HG03066 (cell line): ENCODE measurements at regions not wholly inside any gene's neighbourhood (a gene's known extent, or its start where the extent isn't known, plus 50 kb on each side); places are given as distances from the start of the nearest gene placed in this dataset.
A peak's percentile ranks its signal among the peaks of the same experiment; 100 is the strongest.
"Not testable (repeated sequence)": the region's sequence is repeated elsewhere in the genome, so short reads cannot be mapped to it uniquely, and the experiment has no call there.

Experiments used
- ATAC-seq: cut with Tn5 transposase; IDR thresholded peaks from one replicate; pipeline ENCODE4 v1.9.1; 2021; ENCODE audit warnings: low read depth; ENCODE audit not compliant: unreplicated experiment

DNA sequence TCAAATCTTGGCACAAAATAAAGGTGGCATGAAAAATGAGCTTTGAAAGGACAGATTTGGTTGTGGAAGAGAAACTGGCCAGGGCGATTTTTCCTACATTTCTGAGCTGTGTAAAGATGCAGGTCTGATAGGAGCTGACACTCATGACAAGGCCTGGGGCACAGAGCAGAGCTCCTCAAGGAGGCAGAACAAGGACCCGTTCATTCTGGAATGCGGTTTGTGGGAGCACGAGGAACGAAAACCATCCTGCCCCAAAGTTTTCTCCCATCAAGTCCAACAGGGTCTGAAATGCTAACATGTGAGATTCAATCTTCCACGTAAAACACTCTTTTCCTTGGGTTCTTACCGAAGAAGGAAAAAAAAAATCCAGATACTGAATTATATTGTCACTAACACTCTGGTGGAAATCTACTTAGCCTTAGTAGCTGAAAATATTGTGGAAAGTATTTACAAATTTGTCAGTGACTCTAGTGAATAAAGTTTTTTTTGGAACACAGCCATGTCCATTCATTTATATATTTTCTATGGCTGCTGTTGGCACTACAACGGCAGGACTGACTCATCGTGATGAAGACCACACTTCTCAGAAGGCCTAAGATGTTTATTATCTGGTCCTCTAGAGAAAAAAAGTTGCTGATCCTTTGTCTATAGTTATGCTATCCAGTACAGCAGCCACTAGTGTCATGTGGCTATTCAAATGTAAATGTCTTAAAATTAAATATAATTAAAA, 215.7 kb downstream of the BAMBI start:
- no peak for ATAC-seq

DNA sequence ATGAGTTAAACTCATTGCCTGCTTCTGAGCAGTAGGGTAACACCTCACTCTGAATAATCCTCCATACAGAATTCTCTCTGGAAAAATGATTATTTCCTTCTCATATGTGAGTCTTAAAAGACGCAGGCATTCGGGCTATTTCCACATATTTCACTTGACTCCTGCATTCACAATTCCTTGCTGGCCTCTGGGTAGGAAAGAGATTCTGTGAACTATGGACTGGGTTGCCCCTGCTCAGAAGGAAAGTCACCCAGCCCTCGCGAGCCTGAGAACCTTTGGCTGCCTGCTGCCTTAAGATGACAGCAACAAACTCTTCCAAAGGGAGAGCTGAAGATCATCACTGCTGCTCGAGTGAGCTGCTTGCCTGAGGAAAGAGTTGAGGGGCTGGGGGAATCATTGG, 216.8 kb downstream of the BAMBI start:
- no peak for ATAC-seq

DNA sequence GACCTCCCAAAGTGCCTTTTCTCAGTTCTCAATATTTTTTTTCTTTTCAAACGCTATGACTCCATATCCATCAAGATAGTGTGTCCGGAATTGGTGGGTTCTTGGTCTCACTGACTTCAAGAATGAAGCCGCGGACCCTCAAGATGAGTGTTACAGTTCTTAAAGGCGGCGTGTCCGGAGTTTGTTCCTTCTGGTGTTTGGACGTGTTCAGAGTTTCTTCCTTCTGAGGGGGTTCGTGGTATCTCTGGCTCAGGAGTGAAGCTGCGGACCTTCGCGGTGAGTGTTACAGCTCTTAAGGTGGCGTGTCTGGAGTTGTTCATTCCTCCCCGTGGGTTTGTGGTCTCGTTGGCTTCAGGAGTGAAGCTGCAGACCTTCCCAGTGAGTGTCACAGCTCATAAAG, 218.3 kb downstream of the BAMBI start:
- ATAC-seq, result not testable (repeated sequence)

DNA sequence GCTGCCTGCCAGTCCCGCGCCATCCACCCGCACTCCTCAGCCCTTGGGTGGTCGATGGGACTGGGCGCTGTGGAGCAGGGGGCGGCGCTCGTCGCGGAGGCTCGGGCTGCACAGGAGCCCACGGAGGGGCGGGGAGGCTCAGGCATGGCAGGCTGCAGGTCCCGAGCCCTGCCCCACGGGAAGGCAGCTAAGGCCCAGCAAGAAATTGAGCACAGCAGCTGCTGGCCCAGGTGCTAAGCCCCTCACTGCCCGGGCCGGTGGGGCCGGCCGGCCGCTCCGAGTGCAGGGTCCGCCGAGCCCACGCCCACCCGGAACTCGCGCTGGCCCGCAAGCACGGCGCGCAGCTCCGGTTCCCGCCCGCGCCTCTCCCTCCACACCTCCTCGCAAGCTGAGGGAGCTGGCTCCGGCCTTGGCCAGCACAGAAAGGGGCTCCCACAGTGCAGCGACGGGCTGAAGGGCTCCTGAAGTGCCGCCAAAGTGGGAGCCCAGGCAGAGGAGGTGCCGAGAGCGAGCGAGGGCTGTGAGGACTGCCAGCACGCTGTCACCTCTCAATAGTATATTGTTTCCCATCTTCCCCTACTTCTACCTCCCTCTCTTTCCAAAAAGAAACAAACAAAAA, 219.6 kb downstream of the BAMBI start:
- not testable (repeated sequence) for ATAC-seq

DNA sequence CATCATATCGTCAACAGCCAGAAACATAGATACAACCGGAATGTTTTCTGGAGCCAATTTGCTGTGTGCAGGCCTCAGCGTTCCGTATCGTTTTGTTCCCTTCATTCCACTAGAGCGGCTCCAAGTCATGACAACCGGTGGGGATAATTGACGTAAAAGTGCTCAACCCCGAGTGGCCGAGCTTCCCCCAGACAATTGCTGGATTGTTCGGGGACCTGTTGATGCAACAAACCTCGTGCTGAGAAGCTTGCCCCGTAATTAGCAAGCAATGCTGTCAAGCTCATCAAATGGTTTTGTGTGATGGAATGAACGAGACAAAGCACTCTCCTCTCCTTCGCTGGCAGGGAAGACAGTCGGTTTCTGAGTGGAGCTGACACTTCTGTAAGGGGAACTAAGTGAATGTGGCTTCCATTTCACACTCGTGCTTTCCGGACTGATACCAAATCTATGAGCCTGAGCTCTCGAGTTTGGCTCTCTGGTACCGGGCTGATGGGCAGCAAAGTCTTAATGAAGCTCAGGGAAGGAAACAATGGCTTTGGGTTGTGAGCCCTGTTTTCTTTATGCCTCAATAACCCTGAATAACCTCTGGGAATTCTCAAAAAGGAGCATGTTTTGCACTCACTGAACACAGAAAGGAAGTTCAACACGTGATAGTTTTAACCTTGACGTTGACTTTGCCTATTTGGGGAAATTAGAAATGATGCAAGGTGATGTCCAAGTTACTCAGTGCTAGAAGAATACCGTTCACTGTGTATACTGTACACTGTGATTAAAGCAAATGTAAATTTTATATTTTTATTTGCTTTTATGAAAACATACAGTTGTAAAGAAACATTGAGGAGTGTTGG, 220.5 kb downstream of the BAMBI start:
- no peak for ATAC-seq

DNA sequence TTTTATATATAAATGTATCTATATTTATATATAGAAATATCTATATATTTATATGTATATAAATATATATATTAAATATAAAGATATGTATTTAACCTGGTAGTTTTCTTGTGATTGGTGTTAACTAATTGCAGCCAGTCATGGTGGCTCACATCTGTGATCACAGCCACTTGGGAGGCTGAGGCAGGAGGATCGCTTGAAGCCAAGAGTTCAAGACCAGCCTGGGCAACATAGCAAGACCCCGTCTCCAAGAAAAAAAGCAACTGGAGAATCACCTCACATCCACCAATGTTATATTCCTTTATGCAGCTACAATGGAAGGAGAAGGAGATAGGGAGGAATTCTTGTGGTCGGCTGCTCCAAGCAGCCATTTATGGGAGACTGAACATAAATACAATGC, 224.9 kb downstream of the BAMBI start:
- ATAC-seq, result no peak

DNA sequence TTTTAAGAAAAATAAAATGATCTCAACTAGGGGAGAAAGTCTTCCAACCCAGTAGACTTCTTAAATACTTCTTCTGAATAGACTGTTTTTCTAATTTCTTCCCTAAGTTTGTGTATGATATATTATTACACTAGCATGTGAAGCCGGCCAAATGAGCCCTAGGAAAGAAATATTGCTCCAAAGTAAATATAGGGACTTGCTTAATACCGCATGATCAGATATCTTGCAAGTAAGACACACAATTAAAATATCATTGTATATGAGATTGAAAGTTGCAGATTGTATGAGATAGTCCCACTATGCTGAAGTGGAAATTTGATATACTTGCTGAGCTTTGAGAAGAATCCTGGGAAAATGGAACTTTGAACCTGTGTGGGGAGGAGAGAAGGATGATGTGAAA, 225.7 kb downstream of the BAMBI start:
- ATAC-seq, result no peak

DNA sequence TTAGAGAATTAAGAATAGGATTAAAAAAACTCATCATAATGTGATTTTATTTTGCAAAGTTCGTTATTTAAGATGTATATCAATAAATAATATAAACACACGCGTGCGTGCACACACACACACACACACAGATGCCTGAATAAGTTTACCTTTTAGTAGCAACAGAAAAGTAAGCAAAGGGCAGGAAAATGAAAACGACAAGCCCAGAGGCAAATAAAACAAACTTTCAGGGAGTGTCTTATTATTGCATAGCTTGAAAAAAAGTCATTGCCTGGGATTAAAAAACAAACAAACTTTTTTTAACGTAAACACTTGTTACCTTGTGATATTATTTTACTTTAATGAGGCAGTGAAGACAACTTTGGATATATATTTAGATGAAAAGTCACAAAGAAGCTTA, 226.4 kb downstream of the BAMBI start:
- ATAC-seq, result no peak

DNA sequence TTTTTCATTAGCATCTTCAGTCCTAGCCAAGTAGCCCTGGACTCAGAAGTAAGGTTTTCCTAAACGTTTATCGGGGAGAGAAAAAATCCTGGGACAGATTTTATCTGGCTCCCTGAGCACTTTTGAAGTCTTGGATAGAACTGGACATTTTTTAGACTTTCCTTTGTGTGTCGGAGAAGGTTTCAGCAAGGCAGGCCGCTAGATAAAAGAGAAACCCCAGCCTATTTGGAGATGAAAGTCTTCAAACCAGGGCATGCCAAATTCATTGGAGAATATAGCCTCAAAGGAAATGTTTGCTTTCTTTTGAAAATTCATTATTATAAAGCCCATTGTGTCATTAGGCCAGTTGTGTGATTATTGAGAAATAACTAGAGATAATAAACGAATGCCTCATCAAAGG, 228.1 kb downstream of the BAMBI start:
- ATAC-seq, result no peak

DNA sequence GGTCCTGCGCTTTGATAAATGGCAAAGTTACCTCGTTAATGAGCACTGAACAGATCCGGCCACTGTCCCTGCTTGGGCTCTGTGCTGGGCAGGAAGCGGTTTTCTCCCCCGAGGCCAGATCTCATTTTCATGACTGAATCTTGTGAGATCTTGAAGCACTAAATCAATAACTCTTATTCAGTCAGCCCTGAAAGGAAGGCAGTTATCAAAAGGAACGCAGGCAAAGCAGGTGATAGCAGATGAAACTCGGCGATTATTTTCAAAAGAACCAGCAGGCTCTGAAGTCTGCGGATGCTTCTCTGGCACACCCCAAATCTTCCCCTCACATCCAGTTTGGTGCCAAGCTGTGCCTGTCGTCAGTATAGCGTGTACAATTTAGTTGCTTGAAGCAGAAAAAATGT, 228.7 kb downstream of the BAMBI start:
- peak; percentile 76 for ATAC-seq

DNA sequence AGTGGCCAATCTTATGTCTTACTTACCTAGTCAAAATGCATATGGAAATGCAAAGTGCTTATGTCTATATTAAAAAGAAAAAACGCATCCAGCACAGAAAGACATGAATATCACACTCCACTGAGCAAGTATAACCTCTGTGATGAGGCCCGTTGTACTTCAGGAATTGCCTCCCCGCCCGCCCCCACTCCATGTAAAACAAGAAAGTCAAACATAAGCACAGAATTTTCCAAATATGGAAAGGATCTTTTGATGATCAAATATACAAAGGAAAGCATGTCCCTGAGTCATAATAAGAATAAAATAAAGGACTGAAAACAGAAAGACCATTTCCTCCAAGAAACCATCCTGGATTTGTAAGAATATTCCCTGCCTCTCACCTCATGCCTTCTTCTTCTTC, 229.1 kb downstream of the BAMBI start:
- ATAC-seq, result no peak

DNA sequence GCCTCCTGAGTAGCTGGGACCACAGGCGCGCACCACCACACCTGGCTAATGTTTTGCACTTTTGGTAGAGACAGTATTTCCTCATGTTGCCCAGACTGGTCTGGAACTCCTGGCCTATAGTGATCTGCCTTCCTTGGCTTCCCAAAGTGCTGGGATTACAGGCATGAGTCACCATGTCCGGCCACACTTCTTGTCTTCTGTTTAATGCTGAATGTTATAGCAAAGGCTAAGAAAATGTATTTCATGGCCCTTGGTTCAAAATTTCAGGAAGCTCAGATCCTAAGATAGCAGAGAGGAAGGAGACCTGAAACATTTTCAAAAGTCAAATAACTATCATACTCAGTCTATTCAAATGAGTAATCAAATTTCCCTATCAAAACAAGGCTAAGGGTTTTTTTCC, 229.6 kb downstream of the BAMBI start:
- ATAC-seq, result no peak

DNA sequence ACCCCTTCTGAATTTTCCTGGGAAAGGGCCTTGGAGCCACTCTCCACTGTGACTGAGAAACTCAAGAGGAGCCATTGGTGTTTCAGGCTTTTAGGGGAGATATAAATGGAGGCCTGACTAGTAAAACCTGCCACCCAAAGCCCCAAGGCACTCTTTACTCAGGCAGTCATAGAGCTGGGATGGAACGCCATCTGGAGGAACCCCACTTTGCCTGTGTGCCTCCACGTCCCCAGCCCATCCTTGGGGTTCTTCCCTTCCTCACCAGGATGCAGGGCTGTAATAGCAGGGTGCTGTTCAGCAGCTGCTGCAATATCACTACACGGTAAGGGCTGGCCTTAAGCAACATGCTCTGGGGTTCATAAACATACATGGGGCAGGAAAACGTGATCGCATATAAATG, 232.6 kb downstream of the BAMBI start:
- ATAC-seq, result no peak

DNA sequence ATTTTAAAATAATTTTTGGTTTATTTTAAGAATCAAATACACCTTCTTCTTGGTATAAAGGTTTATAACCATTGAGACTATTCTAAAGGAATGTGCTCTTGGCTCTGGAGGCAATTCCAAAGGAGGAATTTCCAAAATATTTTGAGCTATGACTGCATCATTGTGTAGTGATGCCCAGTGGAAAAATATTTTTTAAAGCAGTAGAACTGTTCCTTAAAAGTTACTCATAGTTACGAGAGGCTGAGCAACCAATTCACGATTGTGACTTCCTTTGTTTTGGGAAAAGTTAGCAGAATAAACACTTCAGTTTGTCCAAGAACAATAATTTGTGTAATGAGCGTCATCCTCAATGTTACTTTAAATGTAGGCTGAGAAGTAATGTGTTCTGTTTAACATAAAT, 233.6 kb downstream of the BAMBI start:
- no peak for ATAC-seq

DNA sequence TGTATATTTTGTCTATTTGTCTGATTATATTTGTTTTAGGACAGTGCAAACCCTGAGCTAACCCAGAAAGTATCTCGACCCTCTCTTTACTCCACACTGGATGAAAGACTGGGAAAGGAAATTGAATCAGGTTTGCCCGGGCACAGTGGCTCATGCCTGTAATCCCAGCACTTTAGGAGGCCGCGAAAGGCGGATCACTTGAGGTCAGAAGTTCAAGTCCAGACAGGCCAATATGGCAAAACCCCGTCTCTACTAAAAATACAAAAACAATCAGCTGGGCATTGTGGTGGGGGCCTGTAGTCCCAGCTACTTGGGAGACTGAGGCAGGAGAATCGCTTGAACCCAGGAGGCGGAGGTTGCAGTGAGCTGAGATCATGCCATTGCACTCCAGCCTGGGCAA, 234.2 kb downstream of the BAMBI start:
- not testable (repeated sequence) for ATAC-seq

DNA sequence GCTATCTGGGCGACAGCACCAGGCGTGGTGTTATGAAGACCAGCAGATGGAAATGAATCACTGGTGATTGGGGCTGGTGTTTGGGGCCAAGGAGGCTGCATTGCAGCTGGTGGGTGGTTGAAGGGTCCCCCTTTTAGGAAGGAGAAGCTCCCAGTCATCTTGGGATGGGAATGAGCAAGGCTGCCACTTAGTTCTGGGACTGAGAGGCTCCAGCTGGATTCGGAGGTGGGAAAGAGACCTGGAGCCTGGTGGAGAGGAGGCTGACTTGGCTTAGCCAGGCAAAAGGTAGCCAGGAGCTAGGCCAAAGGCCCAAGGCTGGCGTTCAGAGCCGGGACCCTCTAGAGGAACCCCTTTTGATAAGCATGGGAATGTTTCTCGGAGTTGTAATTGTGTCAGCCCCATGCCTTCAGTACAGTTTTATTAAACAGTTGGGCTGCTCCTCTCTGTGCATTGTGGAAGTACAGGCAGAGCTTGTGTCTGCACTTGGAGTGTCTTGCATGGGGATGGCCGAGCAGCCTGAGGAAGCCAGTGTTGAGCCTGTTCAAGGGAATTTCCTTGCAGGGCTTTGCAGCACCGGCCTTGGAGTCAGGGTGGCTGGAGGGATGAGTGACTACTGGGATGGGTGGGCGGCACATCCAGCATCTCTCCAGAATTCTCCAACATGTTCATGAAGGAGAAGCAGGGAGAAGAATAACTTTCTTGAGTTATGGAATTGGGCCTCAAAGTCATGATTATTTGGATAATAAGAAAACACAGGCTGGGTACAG, 234.9 kb downstream of the BAMBI start:
- no peak for ATAC-seq

DNA sequence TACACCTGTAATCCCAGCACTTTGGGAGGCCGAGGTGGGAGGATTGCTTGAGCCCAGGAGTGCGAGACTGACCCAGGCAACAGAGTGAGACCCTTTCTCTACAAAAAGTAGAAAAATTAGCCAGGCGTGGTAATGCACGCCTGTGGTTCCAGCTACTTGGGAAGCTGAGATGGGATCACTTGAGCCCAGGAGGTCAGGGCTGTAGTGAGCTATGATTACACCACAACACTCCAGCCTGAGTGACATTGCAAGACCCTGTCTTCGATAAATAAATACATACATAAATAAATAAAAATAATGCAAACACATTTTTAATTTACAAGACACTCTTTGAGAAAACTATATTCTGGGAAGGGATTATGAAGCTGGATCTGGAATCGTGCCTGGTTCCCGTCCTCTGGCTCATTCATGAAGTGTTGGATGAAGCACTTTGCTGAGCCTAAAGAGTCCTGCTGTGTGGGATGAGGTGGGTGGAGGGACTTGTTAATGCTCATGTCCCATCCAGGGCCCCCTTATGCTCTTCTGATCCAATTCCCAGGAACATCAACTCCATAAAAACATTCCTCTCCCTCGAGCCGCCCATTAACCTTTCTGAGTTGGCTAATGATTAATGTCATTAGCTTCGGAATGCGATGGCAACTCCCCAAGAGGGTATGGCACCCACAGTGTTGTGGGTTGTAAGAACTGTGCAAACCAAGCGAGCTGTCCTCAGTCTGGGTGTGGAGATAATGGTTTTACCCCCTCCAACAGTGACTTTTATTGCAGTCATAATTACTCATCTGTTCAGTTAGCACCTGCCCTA, 236.3 kb downstream of the BAMBI start:
- ATAC-seq, result no peak

DNA sequence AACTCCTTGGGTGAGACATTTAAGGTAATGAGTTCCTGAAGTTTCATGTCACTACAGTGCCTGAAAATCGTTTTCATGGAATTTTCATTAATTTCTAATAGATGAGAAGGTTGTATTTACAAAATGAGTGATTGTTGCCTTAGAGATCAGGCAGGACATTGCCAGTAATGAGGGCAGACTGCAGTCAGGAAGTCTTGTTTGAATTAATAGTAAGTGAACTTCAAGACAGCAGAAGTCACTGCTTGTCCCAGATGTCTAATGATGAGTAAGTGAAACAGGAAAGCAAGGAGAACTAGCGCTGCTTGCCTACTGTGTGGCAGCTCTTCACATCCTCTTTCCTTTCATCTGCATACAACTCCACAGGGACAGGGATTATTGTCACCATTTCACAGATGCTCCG, 237.4 kb downstream of the BAMBI start:
- ATAC-seq, result no peak

DNA sequence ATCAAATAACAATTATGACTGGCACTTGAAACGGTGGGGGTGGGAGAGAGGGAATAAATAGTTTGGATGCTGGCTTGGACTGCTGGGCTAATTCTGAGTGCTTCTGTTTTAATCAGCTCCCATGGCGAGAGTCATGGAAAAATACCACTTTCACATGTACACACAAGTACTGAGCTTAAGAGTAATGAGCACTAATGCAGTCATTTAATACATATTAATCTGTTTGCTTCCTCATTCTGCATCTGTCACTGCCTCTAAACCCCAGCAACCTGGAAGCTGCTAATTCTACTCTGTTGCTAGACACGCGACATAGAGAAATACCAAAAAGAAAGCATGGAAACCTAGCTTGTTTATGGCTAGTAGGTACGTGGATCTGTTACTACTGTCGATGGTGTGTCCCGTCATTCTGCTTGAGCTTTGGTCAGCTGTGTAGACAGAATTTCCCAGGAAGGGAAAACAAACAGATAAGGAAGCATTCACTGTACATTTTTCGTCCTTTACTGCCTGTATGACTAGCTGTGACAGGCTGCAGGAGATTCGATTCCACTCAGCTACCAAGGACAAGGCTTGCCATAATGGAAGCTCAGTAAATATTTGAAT, 238.8 kb downstream of the BAMBI start:
- ATAC-seq, result no peak

DNA sequence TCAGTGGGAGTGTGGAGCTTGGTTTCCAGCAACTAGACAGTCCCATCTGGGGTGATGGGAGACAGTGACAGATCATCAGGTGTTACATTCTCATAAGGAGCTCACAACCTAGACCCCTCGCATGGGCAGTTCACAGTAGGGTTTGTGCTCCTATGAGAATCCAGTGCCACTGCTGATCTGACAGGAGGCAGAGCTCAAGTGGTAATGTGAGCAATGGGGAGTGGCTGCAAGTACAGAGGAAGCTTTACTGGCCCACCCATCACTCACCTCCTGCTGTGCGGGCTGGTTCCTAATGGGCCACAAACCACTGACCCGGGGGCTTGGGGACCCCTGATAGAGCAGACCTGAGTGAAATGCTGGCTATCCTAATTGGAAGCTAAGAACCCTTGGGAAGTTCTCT, 242.8 kb downstream of the BAMBI start:
- ATAC-seq, result no peak
